ENCODE measurements at regions not wholly inside any gene's neighbourhood (a gene's known extent, or its start where the extent isn't known, plus 50 kb on each side); places are given as distances from the start of the nearest gene placed in this dataset.

- TF ChIP-seq CTCF (IDR thresholded peaks at IDR 0.05) = no peak
- no peak for TF ChIP-seq ZFX (IDR thresholded peaks at IDR 0.05; ENCODE audit: borderline replicate concordance)
Observed at GRCh38 chr5:168075387-168075786, 216.1 kb upstream of the WWC1 start.
